Sigmoid colon (tissue), 6 donors: ENCODE measurements at regions not wholly inside any gene's neighbourhood (a gene's known extent, or its start where the extent isn't known, plus 50 kb on each side); places are given as distances from the start of the nearest gene placed in this dataset.

Source experiments
- DNase-seq: peaks from one replicate; pipeline ENCODE4 v3.0.0-alpha.2; 2019
- H3K27ac ChIP-seq, 4 donors: fragments of 200-600 bp; sonication (generic); one replicate each; pipeline ENCODE4 v1.5.1; 2016 to 2019; ENCODE audit warnings: mild to moderate bottlenecking in 1 of 4
- H3K27me3 ChIP-seq, 3 donors: fragments of 200-600 bp; sonication (generic); one replicate each; pipeline ENCODE4 v1.5.1; 2019; ENCODE audit warnings: mild to moderate bottlenecking in 1 of 3
- H3K36me3 ChIP-seq, 4 donors: fragments of 200-600 bp; sonication (generic); one replicate each; pipeline ENCODE4 v1.5.1; 2016 to 2019
- H3K4me1 ChIP-seq, 4 donors: fragments of 200-600 bp; sonication (generic); one replicate each; pipeline ENCODE4 v1.5.1; 2017 to 2019
- H3K4me3 ChIP-seq, 4 donors: fragments of 200-600 bp; sonication (generic); one replicate each; pipeline ENCODE4 v1.5.1; 2017 to 2019; ENCODE audit warnings: mild to moderate bottlenecking in 2 of 4, moderate library complexity in 1 of 4
- H3K9me3 ChIP-seq, 4 donors: fragments of 200-600 bp in 3 of 4; sonication (generic) in 3 of 4; one replicate each; pipeline versions ENCODE4 v1.5.1 to v1.6.1; 2013 to 2019
- EP300 ChIP-seq, 4 donors: sonication (generic); formaldehyde crosslinking; IDR thresholded peaks; one replicate each; pipeline ENCODE4 v1.6.1; 2017; ENCODE audit warnings: antibody characterized with exemption in 4 of 4
- POLR2A ChIP-seq, 2 donors: fragments of 450-650 bp; IDR thresholded peaks; one replicate each; pipeline ENCODE4 v1.6.1; 2016; ENCODE audit warnings: antibody characterized with exemption in 2 of 2, mild to moderate bottlenecking in 2 of 2, moderate library complexity in 2 of 2
- POLR2AphosphoS5 ChIP-seq, 4 donors: sonication (generic); formaldehyde crosslinking; IDR thresholded peaks; one replicate each; pipeline ENCODE4 v1.6.1; 2017; ENCODE audit warnings: antibody characterized with exemption in 4 of 4
- WGBS, 2 donors: extraction: QIAGEN DNeasy Blood & Tissue Kit; methylation state at CpG; one replicate each; pipeline ENCODE4 v1.1.7; 2013; 5-methylcytosine and 5-hydroxymethylcytosine counted together
- intact Hi-C: fragments of 100-400 bp; cut with DNase I; formaldehyde crosslinking; loops from one replicate; pipeline ENCODE4 v1.15.1; 2023
- TF ChIP-seq, protein P1 (sequence below), 4 experiments: fragments of 450-650 bp in 3 of 4; fragments of 200-600 bp in 1 of 4; IDR thresholded peaks; one replicate each; pipeline ENCODE4 v1.5.1; 2016 to 2019; ENCODE audit warnings: antibody characterized with exemption in 4 of 4, mild to moderate bottlenecking in 3 of 4, moderate library complexity in 2 of 4
- donor health status: healthy with polysubstance abuse.
- donor health status: healthy.

DNA sequence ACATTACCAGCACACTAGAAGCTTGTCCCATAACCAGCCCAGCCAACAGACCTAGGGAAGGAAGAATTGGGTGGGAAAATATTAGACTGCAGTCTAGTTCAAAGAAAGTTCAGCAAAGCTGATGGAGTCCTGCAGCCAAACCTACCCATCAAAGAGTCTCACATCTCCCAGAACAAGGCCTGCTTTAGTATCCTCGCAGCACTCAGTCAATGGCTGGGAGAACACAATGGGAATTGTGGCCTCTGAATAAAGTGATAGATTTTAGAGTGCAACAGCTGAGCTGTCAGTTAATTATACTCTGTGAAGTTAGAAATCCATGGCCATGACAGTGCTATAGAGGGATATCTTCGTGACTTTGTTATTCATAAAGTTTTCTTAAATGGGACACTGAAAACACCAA, 207.2 kb upstream of the NAALADL2 start:
- 80 to 91% methylated on average over 2 of the region's 2 CpGs for whole genome bisulfite sequencing, 2 donors
- Histone ChIP-seq H3K4me1 (no peaks in the 10 kb centered on the region), H3K27ac (no peak overlapping the region), H3K36me3 (no peaks in the 10 kb centered on the region), H3K27me3 (no peaks in the 10 kb centered on the region), H3K4me3 (no peak overlapping the region), H3K9me3 (no peaks in the 10 kb centered on the region)
- intact Hi-C loops = no loop called here
- no peak for DNase-seq
- TF ChIP-seq POLR2AphosphoS5 (IDR thresholded peaks at IDR 0.05) = no peak
- no peak for TF ChIP-seq POLR2A (IDR thresholded peaks at IDR 0.05)
- no peak for TF ChIP-seq EP300 (IDR thresholded peaks at IDR 0.05)
- TF ChIP-seq, protein P1, sequence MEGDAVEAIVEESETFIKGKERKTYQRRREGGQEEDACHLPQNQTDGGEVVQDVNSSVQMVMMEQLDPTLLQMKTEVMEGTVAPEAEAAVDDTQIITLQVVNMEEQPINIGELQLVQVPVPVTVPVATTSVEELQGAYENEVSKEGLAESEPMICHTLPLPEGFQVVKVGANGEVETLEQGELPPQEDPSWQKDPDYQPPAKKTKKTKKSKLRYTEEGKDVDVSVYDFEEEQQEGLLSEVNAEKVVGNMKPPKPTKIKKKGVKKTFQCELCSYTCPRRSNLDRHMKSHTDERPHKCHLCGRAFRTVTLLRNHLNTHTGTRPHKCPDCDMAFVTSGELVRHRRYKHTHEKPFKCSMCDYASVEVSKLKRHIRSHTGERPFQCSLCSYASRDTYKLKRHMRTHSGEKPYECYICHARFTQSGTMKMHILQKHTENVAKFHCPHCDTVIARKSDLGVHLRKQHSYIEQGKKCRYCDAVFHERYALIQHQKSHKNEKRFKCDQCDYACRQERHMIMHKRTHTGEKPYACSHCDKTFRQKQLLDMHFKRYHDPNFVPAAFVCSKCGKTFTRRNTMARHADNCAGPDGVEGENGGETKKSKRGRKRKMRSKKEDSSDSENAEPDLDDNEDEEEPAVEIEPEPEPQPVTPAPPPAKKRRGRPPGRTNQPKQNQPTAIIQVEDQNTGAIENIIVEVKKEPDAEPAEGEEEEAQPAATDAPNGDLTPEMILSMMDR (IDR thresholded peaks at IDR 0.05) = no peak

GRCh38 chr3:174659511-174659910, 199.6 kb upstream of the NAALADL2 start:
- no peak for DNase-seq
- 83 to 85% methylated on average over 3 of the region's 3 CpGs for WGBS, 2 donors
- H3K4me3 ChIP-seq = no peak overlapping the region
- H3K36me3 ChIP-seq = no peaks in the 10 kb centered on the region
- intact Hi-C loops = no loop called here
- TF ChIP-seq EP300 (IDR thresholded peaks at IDR 0.05) (no peak), POLR2AphosphoS5 (IDR thresholded peaks at IDR 0.05) (no peak), POLR2A (IDR thresholded peaks at IDR 0.05) (no peak)
- TF ChIP-seq, protein P1 (IDR thresholded peaks at IDR 0.05) = no peak
- H3K27ac ChIP-seq = no peak overlapping the region
- H3K4me1 ChIP-seq = no peaks in the 10 kb centered on the region
- no peaks in the 10 kb centered on the region for H3K27me3 ChIP-seq
- H3K9me3 ChIP-seq = no peaks in the 10 kb centered on the region

DNA sequence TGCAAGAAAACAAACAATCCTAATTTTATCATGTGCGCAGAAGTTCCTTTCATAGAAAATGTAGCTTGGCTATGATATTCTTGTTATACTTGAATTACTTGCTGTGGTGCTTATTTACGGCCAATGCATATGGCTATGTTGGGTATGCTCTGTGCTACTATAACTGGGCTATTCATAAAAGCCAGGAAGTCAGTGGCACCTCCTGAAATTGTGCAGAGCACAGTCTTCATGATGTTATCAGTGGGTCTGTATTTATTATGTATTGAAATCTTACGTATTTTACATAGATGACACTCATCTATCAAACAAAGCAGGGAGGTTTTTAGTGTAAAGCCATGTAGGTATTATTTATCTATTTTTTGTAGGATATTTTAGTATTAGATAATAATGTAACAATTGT, 196.5 kb upstream of the NAALADL2 start:
- no peak for DNase-seq
- Histone ChIP-seq H3K27me3 (no peaks in the 10 kb centered on the region), H3K27ac (no peak overlapping the region), H3K9me3 (no peaks in the 10 kb centered on the region), H3K36me3 (no peaks in the 10 kb centered on the region), H3K4me3 (no peak overlapping the region), H3K4me1 (no peaks in the 10 kb centered on the region)
- 93 to 94% methylated on average over 3 of the region's 3 CpGs for WGBS, 2 donors
- intact Hi-C loops = no loop called here
- TF ChIP-seq, protein P1 (IDR thresholded peaks at IDR 0.05) = no peak
- TF ChIP-seq POLR2AphosphoS5 (IDR thresholded peaks at IDR 0.05) (no peak), EP300 (IDR thresholded peaks at IDR 0.05) (no peak), POLR2A (IDR thresholded peaks at IDR 0.05) (no peak)

GRCh38 chr3:174667386-174667785, 191.7 kb upstream of the NAALADL2 start:
- intact Hi-C loops = no loop called here
- no peaks in the 10 kb centered on the region for H3K36me3 ChIP-seq
- DNase-seq = no peak
- WGBS, 2 donors = 26 to 55% methylated on average over 1 of the region's 1 CpG
- H3K27ac ChIP-seq = no peak overlapping the region
- no peaks in the 10 kb centered on the region for H3K9me3 ChIP-seq
- TF ChIP-seq POLR2A (IDR thresholded peaks at IDR 0.05) (no peak), EP300 (IDR thresholded peaks at IDR 0.05) (no peak), POLR2AphosphoS5 (IDR thresholded peaks at IDR 0.05) (no peak)
- TF ChIP-seq, protein P1 (IDR thresholded peaks at IDR 0.05) = no peak
- no peak overlapping the region for H3K4me3 ChIP-seq
- no peaks in the 10 kb centered on the region for H3K27me3 ChIP-seq
- H3K4me1 ChIP-seq = no peaks in the 10 kb centered on the region

GRCh38 chr3:174675406-174675805, 183.7 kb upstream of the NAALADL2 start:
- intact Hi-C loops = no loop called here
- WGBS, 2 donors = 82 to 85% methylated on average over 2 of the region's 2 CpGs

More at GRCh38 chr3:174675406-174675805, 183.7 kb upstream of the NAALADL2 start:
- H3K4me1 ChIP-seq = no peaks in the 10 kb centered on the region
- no peak overlapping the region for H3K4me3 ChIP-seq
- no peaks in the 10 kb centered on the region for H3K27me3 ChIP-seq
- H3K36me3 ChIP-seq = no peaks in the 10 kb centered on the region
- H3K27ac ChIP-seq = no peak overlapping the region
- TF ChIP-seq POLR2AphosphoS5 (IDR thresholded peaks at IDR 0.05) (no peak), POLR2A (IDR thresholded peaks at IDR 0.05) (no peak), EP300 (IDR thresholded peaks at IDR 0.05) (no peak)
- TF ChIP-seq, protein P1 (IDR thresholded peaks at IDR 0.05) = no peak
- no peak for DNase-seq
- H3K9me3 ChIP-seq = no peaks in the 10 kb centered on the region
